Osteoblast (primary cell): ENCODE measurements at regions not wholly inside any gene's neighbourhood (a gene's known extent, or its start where the extent isn't known, plus 50 kb on each side); places are given as distances from the start of the nearest gene placed in this dataset.

Source experiments
- DNase-seq: peaks from one replicate; pipeline ENCODE4 v3.0.0; 2011; ENCODE audit warnings: low spot score, mixed read lengths; ENCODE audit not compliant: insufficient read length; ENCODE audit errors: missing footprints
- H2AFZ ChIP-seq: 2 replicates; pipeline ENCODE4 v1.6.0; 2011; ENCODE audit warnings: mild to moderate bottlenecking, low read length
- H3K27ac ChIP-seq: 2 replicates; pipeline ENCODE4 v1.5.1; 2011; ENCODE audit warnings: mild to moderate bottlenecking, low read depth, low read length, moderate library complexity
- H3K27me3 ChIP-seq: 2 replicates; pipeline ENCODE4 v1.6.0; 2012; ENCODE audit warnings: mild to moderate bottlenecking, control low read depth, inconsistent platforms, low read length, moderate library complexity; ENCODE audit not compliant: insufficient read depth
- H3K36me3 ChIP-seq: 2 replicates; pipeline ENCODE4 v1.5.1; 2011; ENCODE audit warnings: mild to moderate bottlenecking, low read length, control low read depth, moderate library complexity; ENCODE audit not compliant: insufficient read depth
- H3K4me1 ChIP-seq: 2 replicates; pipeline ENCODE4 v1.5.1; 2011; ENCODE audit warnings: mild to moderate bottlenecking, low read length, control low read depth, moderate library complexity; ENCODE audit not compliant: insufficient read depth
- H3K4me2 ChIP-seq: 2 replicates; pipeline ENCODE4 v1.6.0; 2011; ENCODE audit warnings: mild to moderate bottlenecking, low read length; ENCODE audit not compliant: insufficient read depth
- H3K4me3 ChIP-seq: fragments of 200-600 bp; sonication (generic); 3 replicates; pipeline ENCODE4 v1.5.1; 2012; ENCODE audit warnings: mild to moderate bottlenecking, low read length, inconsistent platforms; ENCODE audit not compliant: insufficient read depth
- H3K79me2 ChIP-seq: 2 replicates; pipeline ENCODE4 v1.6.0; 2012; ENCODE audit warnings: mild to moderate bottlenecking, low read length, control low read depth, inconsistent platforms; ENCODE audit not compliant: insufficient read depth
- H3K9me3 ChIP-seq: 2 replicates; pipeline ENCODE4 v1.5.1; 2011; ENCODE audit warnings: low read depth, low read length, control low read depth
- H4K20me1 ChIP-seq: 2 replicates; pipeline ENCODE4 v1.6.0; 2012; ENCODE audit warnings: mild to moderate bottlenecking, low read length, control low read depth; ENCODE audit not compliant: insufficient read depth
- TF ChIP-seq, protein P1 (sequence below): IDR thresholded peaks from 2 replicates; pipeline ENCODE4 v1.5.1; 2011; ENCODE audit warnings: mild to moderate bottlenecking, low read depth, low read length, moderate library complexity; ENCODE audit errors: extremely low read depth

DNA sequence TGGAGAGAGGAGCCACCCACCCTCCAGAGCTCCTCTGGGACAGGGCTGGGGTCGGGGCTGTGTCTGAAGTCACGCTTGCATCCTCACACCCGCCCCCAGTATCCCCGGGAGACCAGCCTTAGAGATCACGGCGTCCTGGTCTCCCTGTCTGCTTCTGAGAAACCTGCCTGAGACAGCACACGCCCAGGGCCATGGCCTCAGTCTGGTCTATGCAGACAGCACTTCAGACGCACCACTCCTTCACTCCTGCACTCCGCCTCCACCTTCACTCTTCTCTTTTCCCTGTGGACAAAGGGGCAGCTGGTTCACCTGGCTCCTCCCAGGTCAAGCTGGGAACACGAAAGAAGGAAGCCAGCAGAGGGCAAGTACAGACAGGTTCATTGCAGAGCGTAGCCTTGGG lies 248.0 kb upstream of the GSE1 start:
- Histone ChIP-seq H3K4me1 (peaks cover 20% of the 10 kb centered on the region), H3K9me3 (no peaks in the 10 kb centered on the region), H3K4me3 (no peak overlapping the region), H3K79me2 (no peaks in the 10 kb centered on the region), H2AFZ (no peak overlapping the region), H3K27ac (peak overlapping the region; percentile 74), H4K20me1 (peaks cover 5% of the 10 kb centered on the region), H3K4me2 (no peak overlapping the region), H3K27me3 (no peaks in the 10 kb centered on the region), H3K36me3 (no peaks in the 10 kb centered on the region)
- TF ChIP-seq, protein P1, sequence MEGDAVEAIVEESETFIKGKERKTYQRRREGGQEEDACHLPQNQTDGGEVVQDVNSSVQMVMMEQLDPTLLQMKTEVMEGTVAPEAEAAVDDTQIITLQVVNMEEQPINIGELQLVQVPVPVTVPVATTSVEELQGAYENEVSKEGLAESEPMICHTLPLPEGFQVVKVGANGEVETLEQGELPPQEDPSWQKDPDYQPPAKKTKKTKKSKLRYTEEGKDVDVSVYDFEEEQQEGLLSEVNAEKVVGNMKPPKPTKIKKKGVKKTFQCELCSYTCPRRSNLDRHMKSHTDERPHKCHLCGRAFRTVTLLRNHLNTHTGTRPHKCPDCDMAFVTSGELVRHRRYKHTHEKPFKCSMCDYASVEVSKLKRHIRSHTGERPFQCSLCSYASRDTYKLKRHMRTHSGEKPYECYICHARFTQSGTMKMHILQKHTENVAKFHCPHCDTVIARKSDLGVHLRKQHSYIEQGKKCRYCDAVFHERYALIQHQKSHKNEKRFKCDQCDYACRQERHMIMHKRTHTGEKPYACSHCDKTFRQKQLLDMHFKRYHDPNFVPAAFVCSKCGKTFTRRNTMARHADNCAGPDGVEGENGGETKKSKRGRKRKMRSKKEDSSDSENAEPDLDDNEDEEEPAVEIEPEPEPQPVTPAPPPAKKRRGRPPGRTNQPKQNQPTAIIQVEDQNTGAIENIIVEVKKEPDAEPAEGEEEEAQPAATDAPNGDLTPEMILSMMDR = no peak
- no peak for DNase-seq

DNA sequence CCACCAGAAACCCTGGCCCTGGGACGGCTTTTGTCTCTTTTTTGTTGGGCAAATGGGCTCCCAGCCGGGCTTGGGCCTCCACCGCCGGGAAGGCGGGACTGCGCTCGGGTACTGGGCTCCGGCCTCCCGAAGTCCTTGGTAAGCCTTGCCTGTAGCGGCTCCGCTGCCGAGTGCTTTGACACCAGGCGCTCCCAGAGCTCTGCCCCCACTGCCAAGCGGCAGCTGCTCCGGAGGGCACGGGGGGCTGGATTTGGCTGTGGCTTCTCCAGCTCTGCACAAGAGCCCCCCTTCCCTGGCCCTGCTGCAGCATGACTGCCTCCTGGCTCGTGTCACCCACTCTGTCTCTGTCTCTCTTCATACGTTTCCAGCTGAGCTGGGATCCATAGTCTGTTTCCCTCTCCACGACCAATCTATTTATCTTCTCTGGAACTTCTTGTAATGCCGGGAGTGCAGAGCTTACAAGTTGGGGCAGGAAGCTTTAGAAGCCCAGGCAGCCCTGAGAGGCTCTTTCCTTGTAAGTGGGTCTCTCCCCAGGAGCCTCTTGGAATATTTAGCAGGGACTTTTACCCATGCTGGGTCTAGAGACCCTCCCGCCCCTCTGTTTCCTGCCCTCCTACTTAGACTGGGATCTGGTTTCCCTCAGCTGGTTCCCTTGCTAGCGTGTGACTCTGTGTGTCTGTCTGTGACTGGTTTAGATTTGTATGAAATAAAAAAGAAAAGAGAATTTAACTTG lies 246.9 kb upstream of the GSE1 start:
- TF ChIP-seq, protein P1 = no peak
- Histone ChIP-seq H3K4me3 (no peak overlapping the region), H3K27ac (no peak overlapping the region), H3K36me3 (no peaks in the 10 kb centered on the region), H3K4me1 (peaks cover 31% of the 10 kb centered on the region), H3K27me3 (no peaks in the 10 kb centered on the region), H3K79me2 (no peaks in the 10 kb centered on the region), H3K9me3 (no peaks in the 10 kb centered on the region), H4K20me1 (peaks cover 7% of the 10 kb centered on the region), H3K4me2 (no peak overlapping the region), H2AFZ (no peak overlapping the region)
- DNase-seq = no peak

DNA sequence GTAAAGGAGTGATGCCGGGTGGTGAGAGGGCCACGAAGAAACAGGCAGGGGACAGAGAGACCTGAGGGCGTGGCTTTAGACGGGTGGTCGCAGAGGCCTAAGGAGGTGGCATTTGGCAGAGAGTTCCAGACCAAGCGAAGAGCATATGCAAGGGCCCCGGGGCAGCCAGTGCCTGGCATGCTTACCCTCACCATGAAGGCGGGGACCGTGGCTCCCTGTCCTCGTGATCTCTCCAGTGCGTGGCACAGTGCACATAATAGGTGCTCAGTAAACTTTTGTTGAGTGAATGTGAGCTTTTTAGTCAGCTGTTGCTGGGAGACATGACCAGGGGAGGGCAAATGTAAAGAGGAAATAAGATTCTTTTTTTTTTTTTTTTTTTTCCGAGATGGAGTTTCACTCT lies 245.6 kb upstream of the GSE1 start:
- DNase-seq = no peak
- H4K20me1 ChIP-seq = peaks cover 7% of the 10 kb centered on the region
- no peak overlapping the region for H3K4me3 ChIP-seq
- H3K4me1 ChIP-seq = peaks cover 43% of the 10 kb centered on the region
- H2AFZ ChIP-seq = no peak overlapping the region
- TF ChIP-seq, protein P1 = no peak
- H3K9me3 ChIP-seq = no peaks in the 10 kb centered on the region
- no peaks in the 10 kb centered on the region for H3K79me2 ChIP-seq
- H3K36me3 ChIP-seq = no peaks in the 10 kb centered on the region
- no peak overlapping the region for H3K27ac ChIP-seq
- no peak overlapping the region for H3K4me2 ChIP-seq
- no peaks in the 10 kb centered on the region for H3K27me3 ChIP-seq

DNA sequence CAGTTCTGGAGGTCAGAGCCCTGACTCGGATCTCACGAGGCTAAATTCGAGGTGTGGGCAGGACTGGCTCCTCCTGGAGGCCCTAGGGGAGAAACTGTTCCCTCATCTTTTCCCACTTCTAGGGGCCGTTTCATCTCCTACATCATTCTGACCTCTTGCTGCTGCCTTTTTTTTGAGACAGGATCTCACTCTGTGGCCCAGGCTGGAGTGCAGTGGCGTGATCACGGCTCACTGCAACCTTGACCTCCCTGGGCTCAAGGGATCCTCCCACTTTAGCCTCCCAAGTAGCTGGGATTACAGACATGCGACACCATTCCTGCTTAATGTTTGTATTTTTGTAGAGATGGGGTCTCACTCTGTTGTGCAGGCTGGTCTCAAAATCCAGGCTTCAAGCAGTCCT lies 244.1 kb upstream of the GSE1 start:
- H3K9me3 ChIP-seq = no peaks in the 10 kb centered on the region
- no peak overlapping the region for H3K4me2 ChIP-seq
- no peaks in the 10 kb centered on the region for H3K27me3 ChIP-seq
- H3K36me3 ChIP-seq = no peaks in the 10 kb centered on the region
- H4K20me1 ChIP-seq = peaks cover 7% of the 10 kb centered on the region
- TF ChIP-seq, protein P1 = no peak
- no peak overlapping the region for H2AFZ ChIP-seq
- no peak for DNase-seq
- peaks cover 43% of the 10 kb centered on the region for H3K4me1 ChIP-seq
- peaks cover 4% of the 10 kb centered on the region for H3K79me2 ChIP-seq
- H3K4me3 ChIP-seq = no peak overlapping the region
- H3K27ac ChIP-seq = no peak overlapping the region
